IMR-90 (cell line): ENCODE measurements at regions not wholly inside any gene's neighbourhood (a gene's known extent, or its start where the extent isn't known, plus 50 kb on each side); places are given as distances from the start of the nearest gene placed in this dataset.

ENCODE experiments used
- ATAC-seq: fragments of 200-7000 bp; cut with Tn5 transposase; 2 replicates; pipeline ENCODE4 v1.9.1; 2020; ENCODE audit warnings: low read depth, mild to moderate bottlenecking, moderate library complexity
- BruUV-seq: library from RNA; stranded (reverse); fragments of 400-500 nt; replicated peaks from 2 replicates; lab custom pipeline; 2021; lab: Mats Ljungman, UMichigan
- CTCF ChIA-PET: fragments of 300-600 bp; formaldehyde crosslinking; extraction: SDS; loops from one replicate; lab custom pipeline; 2021; ENCODE audit warnings: antibody characterized with exemption; lab: Yijun Ruan, JAX
- POLR2A ChIA-PET: fragments of 300-600 bp; sonication (Branson Sonifier 250); formaldehyde crosslinking; loops from one replicate; lab custom pipeline; 2022; ENCODE audit warnings: antibody characterized with exemption; ENCODE audit not compliant: unreplicated experiment; lab: Charles Lee
- DNase-seq: peaks from one replicate; pipeline ENCODE4 v3.0.0; 2013
- H2AFZ ChIP-seq: replicated peaks from 2 replicates; pipeline ENCODE3; 2013; ENCODE audit warnings: low read length, mild to moderate bottlenecking; ENCODE audit not compliant: poor library complexity
- H2AK5ac ChIP-seq: 2 replicates; pipeline ENCODE4 v1.6.1; 2013; ENCODE audit warnings: low read depth, low read length, inconsistent platforms
- H2AK9ac ChIP-seq: replicated peaks from 2 replicates; pipeline ENCODE3; 2013; ENCODE audit warnings: mild to moderate bottlenecking, low read depth, low read length, moderate library complexity; ENCODE audit not compliant: poor library complexity
- H2BK120ac ChIP-seq: 2 replicates; pipeline ENCODE4 v1.6.1; 2013; ENCODE audit warnings: low read depth, low read length, inconsistent platforms
- H2BK15ac ChIP-seq: 3 replicates; pipeline ENCODE4 v1.6.1; 2013; ENCODE audit warnings: low read depth, low read length, inconsistent platforms
- H2BK20ac ChIP-seq: 2 replicates; pipeline ENCODE4 v1.6.1; 2013; ENCODE audit warnings: low read depth, mild to moderate bottlenecking, inconsistent platforms, low read length, moderate library complexity
- H2BK5ac ChIP-seq: 2 replicates; pipeline ENCODE4 v1.6.1; 2013; ENCODE audit warnings: mild to moderate bottlenecking, low read depth, low read length, inconsistent platforms; ENCODE audit not compliant: poor library complexity, severe bottlenecking
- H3K14ac ChIP-seq: replicated peaks from 2 replicates; pipeline ENCODE4 v1.6.1; 2013; ENCODE audit warnings: low read depth, low read length, inconsistent platforms
- H3K18ac ChIP-seq: 2 replicates; pipeline ENCODE4 v1.6.1; 2013; ENCODE audit warnings: low read depth, low read length, control low read depth
- H3K23ac ChIP-seq: 2 replicates; pipeline ENCODE4 v1.6.1; 2013; ENCODE audit warnings: low read depth, low read length, inconsistent platforms
- H3K27ac ChIP-seq: 2 replicates; pipeline ENCODE4 v1.5.1; 2013; ENCODE audit warnings: mild to moderate bottlenecking, control low read depth, low read length; ENCODE audit not compliant: insufficient read depth
- H3K27me3 ChIP-seq: 2 replicates; pipeline ENCODE4 v1.6.1; 2013; ENCODE audit warnings: low read length; ENCODE audit not compliant: control insufficient read depth, insufficient read depth
- H3K36me3 ChIP-seq: 2 replicates; pipeline ENCODE4 v1.6.1; 2013; ENCODE audit warnings: low read length, mixed read lengths; ENCODE audit not compliant: control insufficient read depth, insufficient read depth
- H3K4ac ChIP-seq: 2 replicates; pipeline ENCODE4 v1.6.1; 2013; ENCODE audit warnings: low read depth, low read length, inconsistent platforms
- H3K4me1 ChIP-seq: 2 replicates; pipeline ENCODE4 v1.6.1; 2013; ENCODE audit warnings: low read length, mixed read lengths; ENCODE audit not compliant: control insufficient read depth, insufficient read depth
- H3K4me2 ChIP-seq: 2 replicates; pipeline ENCODE4 v1.6.1; 2013; ENCODE audit warnings: low read depth, mild to moderate bottlenecking, control low read depth, low read length, moderate library complexity
- H3K4me3 ChIP-seq: 2 replicates; pipeline ENCODE4 v1.5.1; 2013; ENCODE audit warnings: low read depth, mild to moderate bottlenecking, control low read depth, low read length, moderate library complexity; ENCODE audit not compliant: insufficient read depth
- H3K56ac ChIP-seq: 2 replicates; pipeline ENCODE4 v1.6.1; 2013; ENCODE audit warnings: low read length, inconsistent platforms; ENCODE audit not compliant: insufficient read depth; ENCODE audit errors: extremely low read depth
- H3K79me1 ChIP-seq, 2 experiments: 2 replicates each; pipeline ENCODE4 v1.6.1; 2013; ENCODE audit warnings: low read length in 2 of 2, inconsistent platforms in 1 of 2, low read depth in 1 of 2
- H3K9ac ChIP-seq: 2 replicates; pipeline ENCODE4 v1.6.1; 2013; ENCODE audit warnings: low read depth, low read length, control low read depth
- H3K9me1 ChIP-seq: 2 replicates; pipeline ENCODE4 v1.6.1; 2013; ENCODE audit warnings: low read length, inconsistent platforms; ENCODE audit not compliant: insufficient read depth
- H3K9me3 ChIP-seq: 2 replicates; pipeline ENCODE4 v1.6.1; 2013; ENCODE audit warnings: low read length; ENCODE audit not compliant: control insufficient read depth, insufficient read depth
- H4K20me1 ChIP-seq: 2 replicates; pipeline ENCODE4 v1.6.1; 2013; ENCODE audit warnings: low read length, inconsistent platforms; ENCODE audit not compliant: insufficient read depth
- H4K5ac ChIP-seq: 2 replicates; pipeline ENCODE4 v1.6.1; 2013; ENCODE audit warnings: mild to moderate bottlenecking, low read depth, low read length, control low read depth
- H4K8ac ChIP-seq, 2 experiments: 2 replicates each; pipeline ENCODE4 v1.6.1; 2013; ENCODE audit warnings: low read depth in 2 of 2, low read length in 2 of 2, control low read depth in 1 of 2, inconsistent platforms in 1 of 2
- H4K91ac ChIP-seq: 2 replicates; pipeline ENCODE4 v1.6.1; 2013; ENCODE audit warnings: low read depth, low read length, inconsistent platforms; ENCODE audit not compliant: insufficient read depth
- CEBPB ChIP-seq: IDR thresholded peaks from 2 replicates; pipeline ENCODE4 v1.6.1; 2012; ENCODE audit warnings: low read depth, low read length, improper control_type of control experiment
- MAZ ChIP-seq: IDR thresholded peaks from 2 replicates; pipeline ENCODE4 v1.6.1; 2012; ENCODE audit warnings: low read depth, mild to moderate bottlenecking, low read length, improper control_type of control experiment, moderate library complexity, borderline replicate concordance
- MXI1 ChIP-seq: IDR thresholded peaks from 2 replicates; pipeline ENCODE4 v1.6.1; 2012; ENCODE audit warnings: low read depth, mild to moderate bottlenecking, low read length, moderate library complexity, borderline replicate concordance
- NFE2L2 ChIP-seq: fragments of 150-350 bp; IDR thresholded peaks from 2 replicates; pipeline ENCODE4 v1.6.1; 2016; ENCODE audit warnings: low read depth, mild to moderate bottlenecking, low read length
- RCOR1 ChIP-seq: IDR thresholded peaks from 2 replicates; pipeline ENCODE4 v1.6.1; 2012; ENCODE audit warnings: mild to moderate bottlenecking, low read length, improper control_type of control experiment; ENCODE audit not compliant: insufficient replicate concordance
- RFX5 ChIP-seq: IDR thresholded peaks from 2 replicates; pipeline ENCODE4 v1.8.0; 2012; ENCODE audit warnings: low read depth, mild to moderate bottlenecking, low read length, moderate library complexity
- WGBS, 2 experiments: methylation state at CpG; one replicate each; pipeline versions ENCODE4 v1.1.5 to v1.1.7; 2013; ENCODE audit warnings: missing lambda C conversion rate in 2 of 2; ENCODE audit not compliant: insufficient read length in 1 of 2; ENCODE audit errors: extremely low coverage in 2 of 2; 5-methylcytosine and 5-hydroxymethylcytosine counted together
- dilution Hi-C: fragments of 300-500 bp; cut with HindIII; formaldehyde crosslinking; loops from one replicate; pipeline ENCODE4 v1.14.3; 2018; ENCODE audit warnings: low sequenced_read_pairs; ENCODE audit not compliant: unreplicated experiment
- in situ Hi-C: fragments of 300-500 bp; cut with MboI; formaldehyde crosslinking; loops from 3 replicates; pipeline ENCODE4 v1.14.3; 2019; ENCODE audit warnings: low sequenced_read_pairs, inconsistent platforms, mixed read lengths
- intact Hi-C: fragments of 100-400 bp; cut with micrococcal nuclease; formaldehyde crosslinking; loops from 2 replicates; pipeline ENCODE4 v1.10.0; 2022
- TF ChIP-seq, protein P1 (sequence below): fragments of 150-350 bp; IDR thresholded peaks from 2 replicates; pipeline ENCODE4 v1.6.1; 2017; ENCODE audit warnings: mild to moderate bottlenecking, antibody characterized with exemption, low read length, low read depth

DNA sequence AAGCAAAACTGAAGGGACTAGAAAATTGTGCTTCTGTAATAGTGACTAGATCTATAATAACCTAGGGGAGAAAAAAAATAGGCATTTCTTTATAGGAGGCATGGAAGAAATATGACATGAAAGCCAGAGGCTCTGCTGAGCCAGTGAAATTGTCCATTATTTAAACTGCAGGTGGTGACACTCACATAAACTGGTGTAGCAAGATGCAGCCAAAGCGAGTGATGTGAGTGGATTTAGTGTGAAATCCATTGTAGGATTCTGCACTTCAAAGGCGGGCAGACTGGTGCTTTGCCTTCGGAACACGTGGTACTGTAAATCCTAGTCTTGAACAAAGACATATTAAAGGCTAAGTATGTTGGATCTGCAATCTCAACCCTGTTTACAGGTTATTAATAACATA, 361.9 kb downstream of the TBC1D4 start:
- Histone ChIP-seq H2BK120ac (no peak overlapping the region), H3K79me1 (no peaks in the 10 kb centered on the region), H3K14ac (no peak overlapping the region), H4K5ac (no peak overlapping the region), H2AK5ac (no peak overlapping the region), H3K4me1 (no peaks in the 10 kb centered on the region), H3K9ac (no peak overlapping the region), H4K8ac (no peak overlapping the region), H3K27ac (no peak overlapping the region), H3K9me3 (no peaks in the 10 kb centered on the region), H2BK15ac (no peak overlapping the region), H3K9me1 (no peaks in the 10 kb centered on the region), H2AFZ (no peak overlapping the region), H3K4me2 (no peak overlapping the region), H3K27me3 (no peaks in the 10 kb centered on the region), H3K18ac (no peak overlapping the region), H3K23ac (no peak overlapping the region), H2BK5ac (no peak overlapping the region), H3K4ac (no peak overlapping the region), H2BK20ac (no peak overlapping the region), H4K20me1 (no peaks in the 10 kb centered on the region), H2AK9ac (no peak overlapping the region), H3K4me3 (no peak overlapping the region), H3K36me3 (no peaks in the 10 kb centered on the region), H3K56ac (no peak overlapping the region), H4K91ac (no peak overlapping the region)
- ChIA-PET CTCF (no interaction called here), POLR2A (no interaction called here)
- BruUV-seq = no TSS peak
- no peak for ATAC-seq
- 54% methylated on average over 3 of the region's 4 CpGs; no CpG with 5 or more reads in 1 of the 2 experiments for WGBS, 2 experiments
- intact Hi-C loops (no loop called here), in situ Hi-C loops (no loop called here), dilution Hi-C loops (no loop called here)
- no peak for TF ChIP-seq RFX5
- TF ChIP-seq MAZ = no peak
- TF ChIP-seq MXI1 = no peak
- TF ChIP-seq CEBPB = no peak
- TF ChIP-seq NFE2L2 = no peak
- no peak for TF ChIP-seq RCOR1
- TF ChIP-seq, protein P1, sequence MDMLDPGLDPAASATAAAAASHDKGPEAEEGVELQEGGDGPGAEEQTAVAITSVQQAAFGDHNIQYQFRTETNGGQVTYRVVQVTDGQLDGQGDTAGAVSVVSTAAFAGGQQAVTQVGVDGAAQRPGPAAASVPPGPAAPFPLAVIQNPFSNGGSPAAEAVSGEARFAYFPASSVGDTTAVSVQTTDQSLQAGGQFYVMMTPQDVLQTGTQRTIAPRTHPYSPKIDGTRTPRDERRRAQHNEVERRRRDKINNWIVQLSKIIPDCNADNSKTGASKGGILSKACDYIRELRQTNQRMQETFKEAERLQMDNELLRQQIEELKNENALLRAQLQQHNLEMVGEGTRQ = no peak
- no peak for DNase-seq
